ENCODE measurements at regions not wholly inside any gene's neighbourhood (a gene's known extent, or its start where the extent isn't known, plus 50 kb on each side); places are given as distances from the start of the nearest gene placed in this dataset.

- TF ChIP-seq, protein P1, sequence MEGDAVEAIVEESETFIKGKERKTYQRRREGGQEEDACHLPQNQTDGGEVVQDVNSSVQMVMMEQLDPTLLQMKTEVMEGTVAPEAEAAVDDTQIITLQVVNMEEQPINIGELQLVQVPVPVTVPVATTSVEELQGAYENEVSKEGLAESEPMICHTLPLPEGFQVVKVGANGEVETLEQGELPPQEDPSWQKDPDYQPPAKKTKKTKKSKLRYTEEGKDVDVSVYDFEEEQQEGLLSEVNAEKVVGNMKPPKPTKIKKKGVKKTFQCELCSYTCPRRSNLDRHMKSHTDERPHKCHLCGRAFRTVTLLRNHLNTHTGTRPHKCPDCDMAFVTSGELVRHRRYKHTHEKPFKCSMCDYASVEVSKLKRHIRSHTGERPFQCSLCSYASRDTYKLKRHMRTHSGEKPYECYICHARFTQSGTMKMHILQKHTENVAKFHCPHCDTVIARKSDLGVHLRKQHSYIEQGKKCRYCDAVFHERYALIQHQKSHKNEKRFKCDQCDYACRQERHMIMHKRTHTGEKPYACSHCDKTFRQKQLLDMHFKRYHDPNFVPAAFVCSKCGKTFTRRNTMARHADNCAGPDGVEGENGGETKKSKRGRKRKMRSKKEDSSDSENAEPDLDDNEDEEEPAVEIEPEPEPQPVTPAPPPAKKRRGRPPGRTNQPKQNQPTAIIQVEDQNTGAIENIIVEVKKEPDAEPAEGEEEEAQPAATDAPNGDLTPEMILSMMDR (conservative IDR thresholded peaks at IDR 0.05; ENCODE audit: low read depth, low read length) = no peak
- no peak for TF ChIP-seq EZH2 (IDR thresholded peaks at IDR 0.05; ENCODE audit: borderline replicate concordance, low read depth, low read length, poor library complexity, severe bottlenecking)
Measured at GRCh38 chr3:72195895-72196294, 410.9 kb upstream of the PROK2 start.
